GM18870 (cell line): ENCODE measurements at regions not wholly inside any gene's neighbourhood (a gene's known extent, or its start where the extent isn't known, plus 50 kb on each side); places are given as distances from the start of the nearest gene placed in this dataset.

Experiments
- ATAC-seq: cut with Tn5 transposase; IDR thresholded peaks from one replicate; pipeline ENCODE4 v1.9.1; 2021; ENCODE audit warnings: moderate library complexity; ENCODE audit not compliant: unreplicated experiment

DNA sequence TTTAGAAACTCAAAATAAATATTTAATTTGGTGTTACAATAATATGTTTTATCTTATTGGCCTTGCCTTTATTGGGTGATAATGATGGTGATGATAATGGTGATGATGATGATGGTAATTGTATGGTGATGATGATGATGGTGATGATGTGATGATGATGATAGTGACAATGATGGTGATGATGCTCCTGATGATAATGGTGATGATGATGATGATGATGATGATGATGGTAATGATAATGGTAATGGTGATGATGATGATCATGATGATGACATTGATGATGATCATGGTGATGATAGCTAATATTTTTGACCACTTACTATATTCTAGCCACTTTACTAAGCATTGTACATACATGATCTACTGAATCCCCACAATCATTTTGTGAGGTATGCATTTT is 1548.6 kb upstream of the TMEM132C start:
- no peak for ATAC-seq

DNA sequence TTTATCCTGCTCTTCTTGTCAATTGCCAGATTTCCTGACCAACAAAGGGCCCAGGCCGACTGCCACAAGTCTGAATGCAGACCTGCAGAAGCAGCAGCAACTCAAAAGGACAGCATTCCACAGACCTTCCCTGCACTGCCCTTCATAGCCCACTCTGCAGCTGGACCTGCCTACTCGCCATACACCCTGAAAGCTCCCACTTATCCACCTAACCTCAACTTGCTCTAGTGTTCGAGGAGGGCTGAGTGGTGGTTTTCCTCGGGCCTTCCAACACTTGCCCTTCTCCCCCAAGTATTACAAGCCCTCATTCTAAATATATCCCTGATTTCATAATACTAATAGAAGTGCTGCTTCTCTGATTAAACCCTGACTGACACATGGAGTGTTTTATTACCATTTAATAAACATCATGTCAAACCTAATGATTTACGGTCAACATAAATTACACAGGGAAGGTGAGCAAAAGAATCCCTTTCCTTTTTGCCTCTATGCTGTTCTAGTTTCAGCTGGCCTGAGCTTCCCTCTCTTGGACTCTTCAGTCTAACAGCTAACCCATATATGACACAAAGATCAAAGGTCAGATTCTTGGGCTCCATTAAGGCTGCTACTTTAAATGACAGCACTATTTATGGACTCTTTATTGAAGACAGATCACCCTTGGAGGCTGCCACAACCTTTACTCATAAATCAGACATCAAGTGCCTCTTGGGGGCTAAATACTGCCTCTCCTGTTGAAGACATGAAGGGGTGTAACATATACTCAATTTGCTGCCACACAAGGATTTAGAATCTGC is 1546.9 kb upstream of the TMEM132C start:
- ATAC-seq: no peak

DNA sequence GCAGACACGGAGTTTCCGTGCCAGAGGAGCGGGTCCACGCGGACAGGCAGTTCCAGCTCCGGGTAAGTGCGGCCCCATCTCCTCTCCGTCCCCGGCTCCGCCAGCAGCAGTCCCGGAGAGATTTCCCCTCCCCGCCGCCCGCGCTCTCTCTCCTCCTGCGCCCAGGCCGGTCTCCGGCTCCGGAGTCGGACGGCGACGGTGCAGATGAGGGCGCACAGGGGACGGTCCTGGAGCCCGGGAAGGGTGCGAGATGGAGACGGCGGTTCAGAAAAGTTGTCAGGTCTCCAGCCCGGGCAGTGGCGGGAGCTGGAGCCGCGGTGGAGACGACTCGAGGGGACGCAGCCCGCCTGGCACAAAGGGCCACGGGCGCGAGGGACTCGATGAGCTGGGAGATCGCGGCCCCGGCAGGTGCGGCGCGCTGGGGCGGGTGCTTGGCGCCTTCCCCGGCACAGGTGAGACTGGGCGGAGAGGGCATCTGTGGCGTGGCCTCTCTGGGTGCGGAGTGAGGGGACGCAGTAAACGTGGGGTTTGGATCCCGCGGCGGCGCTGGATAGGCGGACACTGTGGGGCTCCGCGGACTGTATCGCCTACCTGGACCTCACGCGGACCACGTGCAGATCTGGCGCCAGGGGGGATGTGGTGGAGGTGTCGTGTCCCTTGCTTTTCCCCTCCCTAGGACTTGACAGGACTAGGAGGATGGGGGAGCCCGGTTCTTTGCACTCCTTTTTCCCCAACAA is 1540.3 kb upstream of the TMEM132C start:
- no peak for ATAC-seq

DNA sequence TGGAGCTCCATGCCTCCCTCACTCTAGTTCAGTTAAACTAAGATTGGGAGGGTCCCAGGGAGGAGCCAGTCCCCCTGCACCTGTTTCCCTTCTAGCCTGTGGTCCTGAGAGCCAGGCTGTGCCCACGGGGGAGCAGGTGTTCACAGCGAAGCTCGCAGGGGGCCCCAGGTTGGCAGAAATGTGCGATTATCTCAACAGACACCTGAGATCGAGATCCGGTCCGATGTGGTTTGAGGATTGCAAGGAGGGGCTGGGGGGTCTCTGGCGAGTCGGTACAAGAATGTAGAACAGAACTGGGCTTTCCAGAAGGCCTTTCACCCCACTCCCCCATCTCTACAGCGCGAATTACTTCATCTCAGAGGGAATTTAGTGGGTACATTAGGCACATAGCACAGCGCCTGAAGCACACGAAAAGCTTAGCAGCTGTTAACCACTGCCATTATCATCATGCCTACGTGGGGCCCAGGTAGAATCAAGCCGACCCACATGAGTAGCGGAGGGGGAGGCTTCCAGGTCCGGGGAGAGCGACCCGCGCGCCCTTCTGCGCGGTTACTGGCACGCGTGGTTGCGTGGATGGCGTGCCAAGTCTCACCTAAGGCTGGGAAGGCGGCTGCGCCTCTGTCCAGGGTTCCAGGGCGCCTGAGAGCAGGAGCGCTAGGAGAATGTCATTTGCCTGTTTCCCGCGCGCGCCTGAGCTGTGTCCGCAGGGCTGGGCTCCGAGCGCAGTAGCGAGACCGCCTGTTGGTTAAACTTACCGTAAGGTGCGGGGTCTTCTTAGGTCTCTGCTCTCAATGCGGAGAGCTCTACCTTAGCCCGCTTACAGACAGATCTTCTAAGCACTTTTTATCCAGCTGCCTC is 1539.5 kb upstream of the TMEM132C start:
- ATAC-seq: no peak

DNA sequence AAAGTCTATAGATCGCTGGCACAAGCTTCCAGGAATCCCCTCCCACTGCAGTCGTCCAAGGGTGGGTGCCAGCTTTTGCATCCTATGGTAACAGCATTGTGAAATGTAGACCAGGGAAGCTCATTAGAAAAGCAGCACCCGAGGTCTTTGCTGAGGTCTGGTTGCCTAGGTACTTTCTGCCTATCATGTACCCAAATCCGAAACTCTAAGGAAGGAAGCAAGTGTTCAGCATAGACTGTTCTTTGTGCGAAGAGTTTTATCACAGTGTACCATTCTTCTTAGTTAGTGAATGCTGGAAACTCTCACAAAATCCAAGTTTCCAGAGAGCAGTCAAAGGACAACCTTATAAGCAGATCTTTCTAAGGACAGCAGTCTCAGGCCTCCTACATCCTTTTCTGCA is 1532.7 kb upstream of the TMEM132C start:
- no peak for ATAC-seq

DNA sequence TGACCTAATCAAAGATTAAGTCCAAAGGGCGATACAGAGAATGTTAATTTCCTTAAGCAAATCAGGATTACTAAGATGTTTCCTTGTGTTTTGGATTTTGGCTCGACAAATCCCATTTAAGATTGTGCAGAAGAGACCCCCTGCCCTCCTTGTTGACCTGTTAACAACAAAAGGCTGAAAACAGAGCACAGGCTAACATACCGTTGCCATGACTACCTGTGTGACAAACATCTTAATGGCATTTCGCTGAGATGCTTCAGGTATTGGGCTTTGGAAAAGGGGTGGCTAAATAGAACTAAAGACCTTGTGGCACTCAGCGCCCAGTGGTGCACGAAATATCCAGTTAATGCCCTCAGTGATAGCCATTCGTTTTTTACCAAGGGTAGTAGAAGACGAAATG is 1532.3 kb upstream of the TMEM132C start:
- no peak for ATAC-seq

DNA sequence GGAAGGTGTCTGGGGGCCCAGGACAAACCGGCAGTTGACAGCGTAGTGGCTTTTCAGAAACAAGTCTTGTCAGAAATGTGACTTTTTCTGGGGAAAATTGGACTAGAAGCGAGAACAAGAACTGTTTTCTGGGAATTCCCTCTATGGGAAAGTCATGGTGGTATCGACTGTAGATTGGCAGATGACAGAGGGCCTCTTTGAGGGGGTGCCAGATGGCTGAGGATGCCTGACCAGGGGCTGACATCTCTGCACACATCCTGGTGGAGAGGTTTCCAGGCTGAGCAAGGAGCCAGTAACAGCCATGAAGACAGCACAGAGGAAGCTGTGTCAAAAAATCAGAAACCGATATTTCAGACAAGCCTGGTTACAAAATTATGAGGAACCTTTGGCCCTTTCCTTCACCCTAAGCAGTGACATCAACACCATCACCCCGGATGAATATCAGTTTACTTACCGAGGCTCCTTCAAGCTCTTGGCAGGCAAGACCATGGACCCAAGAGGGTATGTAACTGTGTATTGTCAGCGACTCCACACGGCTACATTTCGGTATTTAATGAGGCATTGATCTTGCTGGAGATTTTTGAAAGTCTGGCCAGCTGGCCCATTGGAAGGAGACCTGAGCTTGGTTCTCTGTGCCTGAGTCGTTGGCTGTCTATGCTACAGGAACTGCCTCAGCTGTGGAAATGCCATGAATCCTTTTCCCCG is 1525.3 kb upstream of the TMEM132C start:
- ATAC-seq: no peak

DNA sequence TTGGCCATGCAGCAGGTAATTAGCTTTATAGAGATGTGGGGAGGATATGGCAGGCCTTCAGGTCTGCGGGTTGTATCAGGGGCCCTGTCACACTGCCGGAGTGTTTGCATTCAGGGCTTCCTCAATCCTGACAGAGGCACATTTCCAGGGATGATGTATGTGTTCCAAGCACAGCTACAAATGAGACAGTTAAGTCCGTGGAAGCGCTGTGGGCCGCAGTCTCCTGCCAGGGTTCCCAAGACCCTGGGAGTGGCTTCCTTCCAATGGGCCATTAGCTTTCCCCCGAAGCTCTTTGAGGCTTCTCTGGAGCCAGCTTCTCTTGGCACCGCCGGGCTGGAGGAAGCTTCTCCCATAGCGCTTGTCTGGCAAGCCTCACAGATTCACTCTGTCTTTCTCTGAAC is 1524.7 kb upstream of the TMEM132C start:
- no peak for ATAC-seq

DNA sequence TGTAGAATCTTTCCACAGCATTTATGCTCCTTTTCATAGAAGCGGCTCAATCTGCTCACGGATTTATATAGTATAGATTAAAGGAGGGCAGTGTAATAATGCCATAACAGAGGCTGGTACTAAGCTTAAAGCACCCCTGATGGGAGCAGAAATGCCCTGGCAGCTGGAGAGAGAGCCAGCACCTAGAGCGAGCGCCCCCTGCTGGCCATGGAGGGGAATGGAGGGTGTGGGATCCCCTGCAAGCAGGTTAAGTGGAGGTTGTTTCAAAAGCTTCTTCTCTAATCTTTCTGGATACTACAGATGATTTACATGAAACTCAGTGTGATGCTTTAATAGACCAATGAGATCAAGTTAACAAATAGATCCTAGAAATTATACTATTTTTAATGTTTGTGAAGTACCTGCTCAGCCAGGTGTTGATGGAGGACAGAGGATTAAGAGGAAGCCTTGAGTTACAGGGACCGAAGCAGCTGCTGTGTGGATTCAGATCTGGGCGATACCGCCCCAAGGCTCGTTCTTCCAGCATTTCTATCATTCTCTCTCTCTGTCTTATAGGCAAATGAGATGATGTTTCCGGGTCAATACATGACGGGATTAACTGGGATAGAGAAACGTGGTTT is 1519.3 kb upstream of the TMEM132C start:
- no peak for ATAC-seq

DNA sequence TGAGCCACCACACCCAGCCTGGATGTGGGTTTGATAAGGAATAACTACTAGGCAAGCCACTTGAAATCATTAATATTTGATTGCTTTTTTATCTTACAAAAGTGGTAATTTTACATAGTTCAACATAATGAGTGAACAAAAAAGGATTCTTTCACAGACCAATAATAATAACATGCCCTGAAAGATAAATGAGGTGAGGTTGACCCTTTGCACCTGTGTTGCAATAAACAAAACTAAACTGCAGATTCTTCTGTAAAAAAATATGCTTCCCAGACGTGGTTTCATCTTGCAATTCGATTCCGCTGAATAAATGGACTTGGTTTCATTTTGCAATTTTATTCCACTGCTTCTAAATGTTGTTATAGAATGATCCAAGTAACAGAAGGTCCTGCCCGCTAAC is 1514.9 kb upstream of the TMEM132C start:
- ATAC-seq: no peak

DNA sequence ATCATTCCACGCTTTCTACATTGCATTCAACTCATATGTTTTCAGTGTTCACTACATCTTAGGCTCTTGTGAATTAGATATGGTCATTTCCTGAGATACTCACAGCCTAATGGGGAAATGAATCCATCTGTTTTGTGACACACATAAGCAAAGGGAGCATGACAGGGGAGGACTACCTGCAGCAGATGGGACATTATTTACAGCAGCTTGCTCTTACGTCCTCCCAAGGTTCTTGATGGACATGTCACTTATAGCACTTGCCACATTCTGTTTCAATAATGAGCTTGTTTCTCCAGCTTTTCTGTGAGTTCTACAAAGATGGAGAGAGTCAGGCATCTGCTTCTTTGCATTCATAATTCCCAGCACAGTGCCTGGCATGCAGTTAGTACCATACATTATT is 1509.6 kb upstream of the TMEM132C start:
- ATAC-seq: no peak

DNA sequence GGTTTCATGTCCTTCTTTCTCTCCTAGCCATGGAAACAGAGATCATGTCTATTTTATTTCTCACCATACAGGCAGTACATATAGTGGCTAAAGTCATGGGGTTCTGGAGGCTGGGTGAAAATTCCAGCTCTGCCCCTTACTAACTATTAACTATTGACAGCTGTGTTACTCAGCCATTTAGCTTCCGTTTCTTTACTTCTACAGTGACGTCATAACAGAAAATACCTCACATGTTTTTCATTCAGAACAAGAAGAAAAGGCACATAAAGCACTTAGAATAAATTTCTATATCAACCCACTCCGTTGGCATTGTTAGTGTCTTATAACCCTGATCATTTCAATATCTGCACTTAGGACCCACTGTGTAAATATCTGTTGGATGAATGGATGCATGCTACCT is 1506.9 kb upstream of the TMEM132C start:
- no peak for ATAC-seq

DNA sequence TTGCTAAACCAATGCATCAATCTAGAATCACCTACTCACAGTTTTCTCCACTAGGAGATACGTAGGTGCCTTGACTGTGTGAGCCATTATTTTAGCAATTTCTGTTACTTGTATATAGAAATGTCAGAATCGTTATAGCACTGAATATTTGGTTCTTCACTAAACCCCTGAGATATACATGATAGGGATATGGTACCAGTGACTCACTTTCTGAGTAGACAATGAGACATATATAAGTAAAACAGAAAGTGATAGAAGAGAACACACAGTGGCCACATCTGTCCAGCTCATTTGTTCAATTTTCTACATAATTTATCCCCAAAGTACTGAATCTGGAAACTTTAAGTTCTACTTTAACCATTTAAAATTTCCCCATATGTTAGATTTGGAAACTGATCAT is 1505.5 kb upstream of the TMEM132C start:
- no peak for ATAC-seq

DNA sequence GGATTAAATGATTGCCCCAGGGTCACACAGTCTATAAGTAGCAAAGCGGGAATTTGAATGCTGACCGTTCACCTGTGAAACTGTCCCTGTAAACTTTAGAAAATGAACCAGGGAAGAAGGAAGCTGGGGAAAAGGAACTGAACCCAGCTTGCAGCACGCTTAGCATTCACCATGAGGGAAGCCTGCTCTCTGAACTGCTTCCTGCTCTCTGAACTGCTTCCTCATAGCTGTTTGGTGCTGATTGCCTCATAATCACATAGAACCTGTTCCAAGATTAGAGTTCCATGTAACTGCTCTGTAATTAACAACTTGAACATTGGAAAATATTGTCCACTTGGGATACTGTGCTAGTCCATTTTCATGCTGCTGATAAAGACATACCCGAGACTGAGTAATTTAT is 1504.8 kb upstream of the TMEM132C start:
- ATAC-seq: no peak

DNA sequence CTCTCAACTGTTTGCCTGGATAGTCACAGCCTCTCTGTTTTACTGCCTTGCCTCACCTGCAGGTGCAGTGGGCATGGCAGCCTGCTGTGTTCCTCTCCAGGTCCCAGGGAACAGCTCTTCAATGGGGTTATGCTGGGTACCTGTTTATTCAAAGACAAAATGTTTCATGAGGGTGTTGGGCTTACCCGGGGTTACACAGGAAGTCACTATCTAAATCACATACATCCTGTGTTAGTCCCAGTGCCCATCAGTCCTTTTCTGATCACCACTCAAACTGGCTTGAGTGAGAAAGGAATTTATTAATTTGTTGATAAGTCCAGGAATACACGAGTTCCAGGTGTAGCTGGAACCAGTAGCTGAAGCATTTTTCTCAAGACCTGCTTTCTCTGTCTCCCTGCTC is 1503.6 kb upstream of the TMEM132C start:
- no peak for ATAC-seq

DNA sequence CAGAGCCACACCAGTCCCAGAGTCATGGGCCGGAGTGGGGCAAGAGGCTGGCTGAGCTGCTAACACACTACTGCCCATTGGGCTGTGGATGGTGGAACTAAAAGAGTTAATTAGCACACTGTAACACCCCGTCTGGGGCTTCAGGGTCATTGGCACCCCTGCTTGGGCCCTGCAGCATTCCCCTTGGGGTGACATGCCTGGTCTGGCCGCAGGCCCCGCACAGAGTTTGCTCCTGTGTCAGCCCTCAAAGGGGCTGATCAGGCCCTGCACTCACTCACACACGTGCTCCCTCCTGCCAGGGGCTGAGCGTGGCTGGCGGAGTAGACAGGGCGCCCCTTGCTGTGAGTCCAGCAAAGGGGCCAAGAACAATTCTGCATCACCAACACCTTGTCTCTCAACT is 1499.6 kb upstream of the TMEM132C start:
- ATAC-seq: no peak

DNA sequence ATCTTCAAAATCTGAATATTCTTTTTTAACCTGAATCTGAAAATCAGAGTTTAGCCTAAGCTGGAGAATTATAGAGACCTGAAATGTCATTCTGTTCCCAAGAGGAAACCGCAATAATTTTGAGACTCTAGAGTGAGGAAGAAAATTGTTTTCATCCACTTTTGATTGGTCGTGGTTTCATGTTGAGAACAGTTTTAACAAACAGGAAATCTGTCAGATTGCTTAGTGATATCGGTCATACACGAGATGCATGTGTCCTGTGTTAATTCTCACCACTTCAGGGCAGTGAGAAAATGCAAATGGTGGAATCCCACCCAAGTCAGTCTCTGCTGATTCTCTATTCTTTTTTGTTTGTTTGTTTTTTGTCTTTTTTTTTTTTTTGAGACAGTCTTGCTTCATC is 1498.5 kb upstream of the TMEM132C start:
- ATAC-seq: no peak

DNA sequence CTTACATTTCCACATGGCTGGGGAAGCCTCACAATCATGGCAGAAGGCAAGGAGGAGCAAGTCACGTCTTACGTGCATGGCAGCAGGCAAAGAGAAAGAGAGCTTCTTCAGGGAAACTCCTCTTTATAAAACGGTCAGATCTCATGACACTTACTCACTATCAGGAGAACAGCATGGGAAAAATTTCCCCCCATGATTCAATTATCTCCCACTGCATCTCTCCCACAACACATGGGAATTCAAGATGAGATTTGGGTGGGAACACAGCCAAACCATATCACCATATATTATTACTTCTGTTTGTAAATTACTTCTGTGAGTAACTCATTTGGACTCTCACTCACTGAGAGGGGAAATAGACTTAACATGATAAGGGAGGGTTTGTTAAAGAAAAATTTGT is 1496.8 kb upstream of the TMEM132C start:
- no peak for ATAC-seq

DNA sequence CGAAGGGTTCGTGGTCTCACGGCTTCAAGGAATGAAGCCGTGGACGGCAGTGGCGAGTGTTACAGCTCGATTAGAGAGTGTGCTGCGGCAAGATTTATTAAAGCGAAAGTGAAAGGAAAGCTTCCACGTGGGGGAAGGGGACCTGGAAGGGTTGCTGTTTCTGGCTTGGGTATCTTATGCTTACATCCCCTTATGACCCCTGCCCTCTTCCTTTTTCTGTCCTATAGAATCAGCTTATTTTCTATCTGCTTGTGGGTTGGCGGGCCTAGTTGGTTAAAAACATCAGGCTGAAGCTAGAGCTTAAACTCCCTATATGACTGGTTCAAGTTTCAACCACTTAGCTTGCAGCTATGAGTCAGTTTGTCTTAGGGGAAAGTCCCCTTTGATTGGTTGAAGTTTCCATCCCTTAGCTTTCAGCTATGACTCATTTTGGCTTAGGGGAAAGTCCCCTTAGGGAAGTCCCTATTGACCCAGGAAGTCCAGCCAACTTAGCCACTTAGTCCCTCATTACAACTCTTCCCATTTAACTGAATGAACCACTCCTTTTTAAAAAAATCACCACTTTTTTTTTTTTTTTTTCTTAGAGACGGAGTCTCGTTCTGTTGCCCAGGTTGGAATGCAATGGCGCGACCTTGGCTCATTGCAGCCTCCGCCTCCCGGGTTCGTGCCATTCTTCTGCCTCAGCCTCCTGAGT is 1494.7 kb upstream of the TMEM132C start:
- peak; percentile 83 for ATAC-seq

DNA sequence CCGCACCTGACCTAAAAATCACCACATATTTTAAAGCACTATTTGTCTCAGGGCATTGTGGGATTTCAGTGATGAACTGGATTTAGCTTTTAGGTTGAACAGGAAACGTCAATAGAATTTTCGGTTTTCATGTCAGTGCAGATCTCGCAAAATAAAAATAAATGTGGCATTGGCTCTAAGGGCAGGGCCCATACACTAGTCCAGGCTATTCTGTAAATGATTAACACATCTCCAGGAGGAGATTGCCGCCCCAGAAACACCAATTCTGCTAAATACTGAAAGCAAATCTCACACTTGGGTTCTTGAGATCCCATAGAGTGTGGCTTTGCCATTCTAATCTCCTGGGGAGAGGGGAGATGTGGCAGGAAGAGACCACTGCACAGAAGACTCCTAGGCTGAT is 1494.0 kb upstream of the TMEM132C start:
- ATAC-seq: no peak
